Posterior vena cava (tissue), 2 donors: ENCODE measurements at regions not wholly inside any gene's neighbourhood (a gene's known extent, or its start where the extent isn't known, plus 50 kb on each side); places are given as distances from the start of the nearest gene placed in this dataset.
"Not testable (repeated sequence)": the region's sequence is repeated elsewhere in the genome, so short reads cannot be mapped to it uniquely, and the experiment has no call there.

Source experiments
- DNase-seq: peaks from one replicate; pipeline ENCODE4 v3.0.0-alpha.2; 2020; ENCODE audit warnings: low spot score
- intact Hi-C, 2 donors: fragments of 100-400 bp; cut with DNase I; formaldehyde crosslinking; loops; one replicate each; pipeline versions ENCODE4 v1.14.1 to v1.14.2; 2022 to 2023
- donor health status: DM: yes; HTN: yes; CAD: no.
- donor health status: DM: yes; HTN: yes; CAD: no.

GRCh38 chr2:136312568-136312967 lies 194.6 kb upstream of the CXCR4 start:
- intact Hi-C loops, DNase-seq: not testable (repeated sequence)

GRCh38 chr2:136310797-136311603 lies 193.1 kb upstream of the CXCR4 start:
- no peak for DNase-seq
- intact Hi-C loops, result no loop called here

GRCh38 chr2:136310005-136310495 lies 192.1 kb upstream of the CXCR4 start:
- intact Hi-C loops, result no loop called here
- DNase-seq, result no peak

- no peak for DNase-seq
- intact Hi-C loops, result no loop called here
Measured at GRCh38 chr2:136308611-136309010, 190.7 kb upstream of the CXCR4 start.

- DNase-seq, result no peak
- intact Hi-C loops, result no loop called here
Measured at GRCh38 chr2:136306836-136307235, 188.9 kb upstream of the CXCR4 start.

GRCh38 chr2:136305517-136306192 lies 187.7 kb upstream of the CXCR4 start:
- intact Hi-C loops, result no loop called here
- DNase-seq, result no peak

- intact Hi-C loops, result no loop called here
Measured at GRCh38 chr2:136301006-136301405, 183.1 kb upstream of the CXCR4 start.

GRCh38 chr2:136298631-136299030 lies 180.7 kb upstream of the CXCR4 start:
- DNase-seq, result no peak
- intact Hi-C loops, result no loop called here

More at GRCh38 chr2:136301006-136301405, 183.1 kb upstream of the CXCR4 start:
- no peak for DNase-seq

GRCh38 chr2:136297994-136298393 lies 180.0 kb upstream of the CXCR4 start:
- no peak for DNase-seq
- intact Hi-C loops, result no loop called here

GRCh38 chr2:136297312-136297711 lies 179.4 kb upstream of the CXCR4 start:
- intact Hi-C loops, result no loop called here
- no peak for DNase-seq

- no peak for DNase-seq
- intact Hi-C loops, result no loop called here
Measured at GRCh38 chr2:136295168-136295567, 177.2 kb upstream of the CXCR4 start.

GRCh38 chr2:136291871-136292270 lies 173.9 kb upstream of the CXCR4 start:
- intact Hi-C loops, result no loop called here
- no peak for DNase-seq

- DNase-seq, result no peak
- intact Hi-C loops, result no loop called here
Measured at GRCh38 chr2:136290326-136290725, 172.4 kb upstream of the CXCR4 start.

GRCh38 chr2:136288249-136288648 lies 170.3 kb upstream of the CXCR4 start:
- intact Hi-C loops, result no loop called here
- no peak for DNase-seq

- intact Hi-C loops, result no loop called here
- DNase-seq, result no peak
Measured at GRCh38 chr2:136286423-136286822, 168.5 kb upstream of the CXCR4 start.

GRCh38 chr2:136284226-136285119 lies 166.5 kb upstream of the CXCR4 start:
- DNase-seq, result no peak
- intact Hi-C loops, result no loop called here

- intact Hi-C loops, result no loop called here
- no peak for DNase-seq
Measured at GRCh38 chr2:136282251-136282650, 164.3 kb upstream of the CXCR4 start.

- no peak for DNase-seq
- intact Hi-C loops, result no loop called here
Measured at GRCh38 chr2:136281281-136282114, 163.5 kb upstream of the CXCR4 start.

GRCh38 chr2:136266346-136266745 lies 148.4 kb upstream of the CXCR4 start:
- DNase-seq, intact Hi-C loops: not testable (repeated sequence)
